HFF-Myc (cell line): ENCODE measurements at regions not wholly inside any gene's neighbourhood (a gene's known extent, or its start where the extent isn't known, plus 50 kb on each side); places are given as distances from the start of the nearest gene placed in this dataset.

Experiments used
- DNase-seq: peaks from one replicate; pipeline ENCODE4 v3.0.0-alpha.2; 2011; ENCODE audit warnings: low read depth; ENCODE audit errors: extremely low read depth
- H3K4me3 ChIP-seq: replicated peaks from 2 replicates; pipeline ENCODE4 v1.5.1; 2011; ENCODE audit warnings: low read depth, mild to moderate bottlenecking, control low read depth, low read length
- CTCF ChIP-seq: IDR thresholded peaks from 2 replicates; pipeline ENCODE4 v1.5.1; 2012; ENCODE audit warnings: mild to moderate bottlenecking, low read depth, low read length, control low read depth; ENCODE audit errors: missing control alignments

- peak; percentile 72 for DNase-seq
- TF ChIP-seq CTCF = no peak
- H3K4me3 ChIP-seq = no peak overlapping the region
These were observed 111.4 kb upstream of the CDC42BPA start for GRCh38 chr1:227429447-227430359.

- DNase-seq = peak; percentile 77
- no peak for TF ChIP-seq CTCF
- H3K4me3 ChIP-seq = no peak overlapping the region
These were observed 110.5 kb upstream of the CDC42BPA start for GRCh38 chr1:227428803-227429202.

- no peak for DNase-seq
- TF ChIP-seq CTCF = no peak
- H3K4me3 ChIP-seq = no peak overlapping the region
These were observed 109.1 kb upstream of the CDC42BPA start for GRCh38 chr1:227427411-227427810.

- H3K4me3 ChIP-seq = no peak overlapping the region
- no peak for DNase-seq
- no peak for TF ChIP-seq CTCF
These were observed 106.7 kb upstream of the CDC42BPA start for GRCh38 chr1:227424953-227425352.

GRCh38 chr1:227424159-227424680, 105.9 kb upstream of the CDC42BPA start:
- no peak for DNase-seq
- no peak for TF ChIP-seq CTCF
- H3K4me3 ChIP-seq = no peak overlapping the region

GRCh38 chr1:227422581-227422980, 104.3 kb upstream of the CDC42BPA start:
- DNase-seq = no peak
- H3K4me3 ChIP-seq = no peak overlapping the region
- TF ChIP-seq CTCF = no peak
